Astrocyte of the cerebellum (primary cell): ENCODE measurements at regions not wholly inside any gene's neighbourhood (a gene's known extent, or its start where the extent isn't known, plus 50 kb on each side); places are given as distances from the start of the nearest gene placed in this dataset.

Source experiments
- DNase-seq: peaks from one replicate; pipeline ENCODE4 v3.0.0-alpha.2; 2011; ENCODE audit warnings: low read depth
- H3K4me3 ChIP-seq: 2 replicates; pipeline ENCODE4 v1.5.1; 2011; ENCODE audit warnings: mild to moderate bottlenecking, low read depth, low read length, moderate library complexity
- CTCF ChIP-seq: IDR thresholded peaks from 2 replicates; pipeline ENCODE4 v1.5.1; 2012; ENCODE audit warnings: low read length, low read depth, moderate library complexity, mild to moderate bottlenecking; ENCODE audit errors: missing control alignments
- in situ Hi-C: cut with HindIII; loops from 2 replicates; pipeline ENCODE4 v1.10.0; 2017; ENCODE audit warnings: low sequenced_read_pairs

- in situ Hi-C loops: no loop called here
Measured at GRCh38 chr4:127047930-127048329, 584.8 kb upstream of the INTU start.

DNA sequence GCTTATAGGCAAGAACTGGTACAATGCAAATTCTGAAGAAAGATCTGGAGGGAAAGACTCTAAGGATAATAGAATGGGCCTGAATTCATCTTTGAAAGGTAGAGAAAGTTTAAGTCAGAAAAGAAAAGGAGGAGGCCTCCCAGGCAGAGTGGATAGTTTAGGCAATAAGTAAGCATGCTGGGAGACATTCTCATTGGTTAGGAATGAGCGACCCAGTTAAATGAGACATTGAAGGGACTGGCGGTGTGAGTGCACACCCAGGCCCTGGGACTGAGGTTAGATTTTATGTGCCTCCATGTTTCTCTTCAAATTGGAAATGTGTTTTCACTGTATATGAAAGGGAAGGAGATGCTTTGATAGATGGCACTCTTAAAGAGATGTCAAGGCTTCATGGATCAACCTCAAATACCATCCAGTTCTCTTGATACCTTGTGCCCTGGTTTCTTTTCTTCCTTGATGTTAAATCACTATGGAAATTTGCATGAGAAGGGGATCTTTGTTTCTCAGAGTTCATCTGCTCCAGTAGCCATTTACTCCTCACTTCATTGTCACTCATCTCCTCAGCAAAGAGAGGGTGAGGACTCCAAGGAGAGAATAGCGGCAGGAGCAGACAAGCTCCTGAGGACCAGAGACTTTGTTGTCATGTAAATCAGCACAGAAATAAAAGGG lies 584.2 kb upstream of the INTU start:
- no peak overlapping the region for H3K4me3 ChIP-seq
- in situ Hi-C loops: no loop called here
- no peak for TF ChIP-seq CTCF
- DNase-seq: no peak

More at GRCh38 chr4:127047930-127048329, 584.8 kb upstream of the INTU start:
- DNase-seq: no peak
- no peak for TF ChIP-seq CTCF
- H3K4me3 ChIP-seq: no peak overlapping the region

DNA sequence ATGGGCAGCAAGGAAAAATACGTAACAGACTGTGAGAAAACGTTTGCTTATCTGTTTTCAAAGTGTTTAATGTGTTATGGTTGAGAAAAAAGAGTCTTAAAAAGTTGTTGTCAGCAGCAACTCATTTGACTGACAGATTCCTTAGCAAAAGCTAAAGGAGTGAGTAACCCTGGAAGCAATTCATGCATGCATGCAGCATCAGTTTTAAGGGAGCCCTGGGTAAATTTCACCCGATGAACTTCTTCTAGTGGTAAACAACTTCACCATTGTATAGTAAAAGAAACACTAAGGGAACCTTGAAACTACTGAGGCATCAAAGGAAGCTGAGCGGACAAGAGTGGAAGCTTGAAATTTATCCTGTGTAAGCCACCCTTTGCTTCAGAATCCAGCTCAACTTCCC lies 583.2 kb upstream of the INTU start:
- H3K4me3 ChIP-seq: no peak overlapping the region
- TF ChIP-seq CTCF: no peak
- in situ Hi-C loops: no loop called here
- no peak for DNase-seq

DNA sequence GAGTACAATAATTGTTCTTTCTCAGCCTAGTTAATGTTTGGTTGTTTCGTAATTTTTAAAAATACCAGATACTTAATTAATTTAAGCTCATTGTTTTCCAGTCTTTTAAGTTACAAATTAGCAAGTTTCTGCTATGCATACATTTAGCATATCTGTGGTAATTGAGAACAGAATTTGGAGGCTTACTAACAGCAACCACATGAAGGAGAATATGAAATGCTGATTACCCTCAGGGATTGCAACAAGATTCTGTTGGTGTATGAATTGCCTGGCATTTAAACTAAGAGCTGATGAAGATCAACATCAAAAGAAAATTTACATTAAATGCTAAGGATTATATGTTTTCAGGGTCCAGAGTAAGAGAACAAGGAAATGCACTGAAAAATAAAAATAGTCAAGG lies 580.0 kb upstream of the INTU start:
- no peak for DNase-seq
- no peak for TF ChIP-seq CTCF
- in situ Hi-C loops: no loop called here
- no peak overlapping the region for H3K4me3 ChIP-seq

GRCh38 chr4:127055357-127055756 lies 577.4 kb upstream of the INTU start:
- no peak for TF ChIP-seq CTCF
- DNase-seq: peak; percentile 95
- H3K4me3 ChIP-seq: no peak overlapping the region
- in situ Hi-C loops: no loop called here

GRCh38 chr4:127069675-127070074 lies 563.1 kb upstream of the INTU start:
- H3K4me3 ChIP-seq: no peak overlapping the region
- DNase-seq: no peak
- TF ChIP-seq CTCF: no peak
- in situ Hi-C loops: no loop called here

DNA sequence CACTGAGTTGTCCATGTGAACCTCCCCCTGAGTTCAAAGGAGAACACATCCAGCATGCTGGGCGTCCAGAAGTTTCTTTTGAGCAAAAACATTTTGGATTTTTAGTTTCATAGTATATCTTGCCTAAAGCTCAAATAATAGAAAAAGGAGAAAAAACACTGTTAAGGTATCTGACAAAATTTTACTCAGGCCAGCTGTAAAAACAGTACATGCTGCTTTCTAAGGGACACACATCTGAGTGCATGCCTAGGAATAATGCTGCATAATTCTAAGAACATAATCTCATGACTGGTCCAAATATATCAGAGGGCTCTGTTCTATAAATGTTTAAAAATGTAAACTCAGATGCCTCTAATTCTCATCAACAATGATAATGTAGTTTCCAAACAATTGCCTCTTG lies 561.3 kb upstream of the INTU start:
- no peak overlapping the region for H3K4me3 ChIP-seq

More for the DNA sequence above, 561.3 kb upstream of the INTU start:
- in situ Hi-C loops: no loop called here
- DNase-seq: no peak
- no peak for TF ChIP-seq CTCF
